ENCODE measurements at regions not wholly inside any gene's neighbourhood (a gene's known extent, or its start where the extent isn't known, plus 50 kb on each side); places are given as distances from the start of the nearest gene placed in this dataset.
"Not testable (repeated sequence)": the region's sequence is repeated elsewhere in the genome, so short reads cannot be mapped to it uniquely, and the experiment has no call there.

DNA sequence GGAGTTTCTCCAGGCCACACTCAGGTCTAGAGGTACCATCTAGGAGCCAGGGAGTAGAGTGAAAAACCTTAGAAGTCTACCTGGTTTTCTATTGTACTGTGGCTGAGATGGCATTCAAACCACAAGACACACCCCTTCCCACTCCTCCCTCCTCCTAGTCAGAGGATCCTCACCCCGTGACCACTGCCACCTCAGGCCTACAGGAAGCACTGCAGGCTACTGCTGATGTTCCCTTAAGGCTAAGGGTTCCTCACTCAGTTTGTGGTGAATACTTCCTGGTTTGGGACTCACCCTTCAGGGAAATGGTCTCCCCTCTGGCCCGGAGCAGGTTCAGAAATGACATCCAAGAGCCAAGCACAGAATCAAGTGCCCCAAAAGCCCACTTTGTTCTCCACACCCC, 1293.9 kb downstream of the JRKL start:
- H3K4me2 ChIP-seq, result no peak overlapping the region
- H3K27me3 ChIP-seq, result no peaks in the 10 kb centered on the region
- no peaks in the 10 kb centered on the region for H4K20me1 ChIP-seq
- no peak overlapping the region for H3K4me3 ChIP-seq
- peaks cover 3% of the 10 kb centered on the region; the same call in 1 of the 2 replicates for H3K9me3 ChIP-seq
- TF ChIP-seq Cebpa-rat (IDR thresholded peaks at IDR 0.05), result no peak
- H3K27ac ChIP-seq, result no peak overlapping the region
- H3K4me1 ChIP-seq, result no peaks in the 10 kb centered on the region
- no peak overlapping the region for H3K9ac ChIP-seq
- no peaks in the 10 kb centered on the region for H3K36me3 ChIP-seq

DNA sequence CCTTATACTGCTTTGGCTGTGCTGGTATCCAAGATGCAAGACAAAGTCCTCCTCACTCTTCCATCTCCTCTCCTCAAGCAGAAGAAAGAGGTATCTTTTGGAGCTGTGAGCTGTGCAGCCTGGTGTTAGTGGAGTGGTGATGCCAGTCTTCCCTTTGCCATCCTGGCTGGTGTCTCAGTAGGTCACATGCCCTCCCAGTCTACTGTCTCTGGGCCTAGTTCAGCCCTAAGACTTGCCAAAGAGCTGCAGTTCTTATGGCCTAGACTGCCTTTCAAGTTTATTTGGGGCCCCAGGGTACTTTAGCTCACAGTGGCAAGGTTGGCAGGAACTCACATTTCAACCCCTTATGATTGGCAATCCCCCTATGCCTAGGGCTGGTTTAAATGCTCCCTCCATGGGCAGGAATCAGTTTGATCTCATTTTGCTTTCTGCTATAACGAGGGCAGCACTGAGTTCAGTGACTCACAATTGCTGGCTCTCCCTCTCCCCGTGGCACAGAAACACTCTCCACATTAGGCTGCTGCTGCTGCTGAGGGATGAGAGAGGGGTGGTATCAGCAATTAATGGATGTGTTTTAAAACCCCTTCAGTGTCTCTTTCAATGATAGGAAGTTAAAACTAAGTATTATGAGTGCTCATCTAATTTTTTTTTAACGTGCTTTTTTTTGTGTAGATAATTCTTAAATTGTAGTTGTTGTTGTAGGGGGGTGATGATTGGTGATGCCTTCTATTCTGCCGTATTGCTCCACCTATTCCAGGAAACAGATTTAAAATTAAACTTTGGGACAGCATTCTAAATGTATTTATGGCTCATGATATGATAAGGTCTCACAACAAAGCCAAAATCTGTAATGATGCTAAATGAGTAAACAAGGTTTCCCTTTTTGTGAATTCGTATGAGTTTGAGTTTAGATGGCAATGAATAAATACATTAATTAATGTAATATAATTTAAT, 1295.0 kb downstream of the JRKL start:
- no peaks in the 10 kb centered on the region for H4K20me1 ChIP-seq

DNA sequence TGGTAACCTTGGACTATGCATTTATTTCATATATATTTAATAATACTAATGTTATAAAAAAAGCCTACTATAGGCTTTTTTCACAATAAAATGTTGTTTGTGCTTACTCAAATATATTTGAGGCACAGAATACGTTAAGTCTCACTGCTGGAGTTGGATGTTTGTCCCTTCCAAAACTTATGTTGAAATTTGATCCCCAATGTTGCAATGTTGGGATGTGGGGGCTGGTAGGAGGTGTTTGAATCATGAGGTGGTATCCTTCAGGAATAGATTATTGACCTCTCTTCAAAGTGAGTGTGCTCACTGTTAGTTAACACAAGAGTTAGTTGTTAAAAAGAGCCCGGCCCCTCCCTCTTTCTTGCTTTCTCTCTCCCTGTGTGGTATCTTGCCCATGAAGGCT, 1295.9 kb downstream of the JRKL start:
- H4K20me1 ChIP-seq, result no peaks in the 10 kb centered on the region
- no peaks in the 10 kb centered on the region for H3K4me1 ChIP-seq
- no peak overlapping the region for H3K9ac ChIP-seq
- no peak for TF ChIP-seq Cebpa-rat (IDR thresholded peaks at IDR 0.05)
- H3K27ac ChIP-seq, result no peak overlapping the region
- H3K27me3 ChIP-seq, result no peaks in the 10 kb centered on the region
- H3K4me2 ChIP-seq, result no peak overlapping the region
- H3K4me3 ChIP-seq, result no peak overlapping the region
- H3K9me3 ChIP-seq, result no peaks in the 10 kb centered on the region
- H3K36me3 ChIP-seq, result no peaks in the 10 kb centered on the region

More for the DNA sequence above, 1295.0 kb downstream of the JRKL start:
- H3K36me3 ChIP-seq, result no peaks in the 10 kb centered on the region
- H3K9me3 ChIP-seq, result no peaks in the 10 kb centered on the region
- no peak overlapping the region for H3K4me3 ChIP-seq
- H3K9ac ChIP-seq, result no peak overlapping the region
- no peaks in the 10 kb centered on the region for H3K27me3 ChIP-seq
- TF ChIP-seq Cebpa-rat (IDR thresholded peaks at IDR 0.05), result no peak
- H3K4me1 ChIP-seq, result no peaks in the 10 kb centered on the region
- no peak overlapping the region for H3K4me2 ChIP-seq
- no peak overlapping the region for H3K27ac ChIP-seq

GRCh38 chr11:97687111-97687510, 1297.3 kb downstream of the JRKL start:
- TF ChIP-seq Cebpa-rat (IDR thresholded peaks at IDR 0.05), result no peak
- H3K4me2 ChIP-seq, result no peak overlapping the region
- no peaks in the 10 kb centered on the region for H3K27me3 ChIP-seq
- no peak overlapping the region for H3K27ac ChIP-seq
- no peak overlapping the region for H3K9ac ChIP-seq
- no peaks in the 10 kb centered on the region for H3K4me1 ChIP-seq
- H4K20me1 ChIP-seq, result no peaks in the 10 kb centered on the region
- H3K4me3 ChIP-seq, result no peak overlapping the region
- H3K9me3 ChIP-seq, result no peaks in the 10 kb centered on the region
- no peaks in the 10 kb centered on the region for H3K36me3 ChIP-seq

DNA sequence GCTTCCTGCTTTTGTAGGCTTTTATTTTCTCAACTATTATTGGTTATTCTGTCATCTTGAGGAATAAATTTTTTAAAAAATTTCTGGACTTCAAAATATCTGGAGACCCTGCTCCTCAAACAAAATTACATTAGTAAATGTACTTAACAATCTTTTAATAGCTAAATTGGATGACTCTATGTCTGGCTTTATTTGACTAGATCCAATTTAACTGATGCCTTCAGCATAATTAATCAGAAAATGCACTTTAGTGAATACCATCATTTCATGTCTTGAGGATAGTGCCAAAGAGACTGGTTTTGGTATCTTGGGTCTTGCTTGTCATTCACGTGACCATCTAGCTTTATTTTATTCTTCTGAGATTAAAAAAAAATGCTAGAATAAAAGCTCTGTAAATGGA, 1301.2 kb downstream of the JRKL start:
- H3K4me1 ChIP-seq, result no peaks in the 10 kb centered on the region
- H3K36me3 ChIP-seq, result no peaks in the 10 kb centered on the region
- no peak overlapping the region for H3K4me2 ChIP-seq
- no peaks in the 10 kb centered on the region for H3K9me3 ChIP-seq
- H3K27me3 ChIP-seq, result no peaks in the 10 kb centered on the region
- no peaks in the 10 kb centered on the region for H4K20me1 ChIP-seq
- H3K9ac ChIP-seq, result no peak overlapping the region
- H3K27ac ChIP-seq, result no peak overlapping the region
- TF ChIP-seq Cebpa-rat (IDR thresholded peaks at IDR 0.05), result no peak
- no peak overlapping the region for H3K4me3 ChIP-seq

DNA sequence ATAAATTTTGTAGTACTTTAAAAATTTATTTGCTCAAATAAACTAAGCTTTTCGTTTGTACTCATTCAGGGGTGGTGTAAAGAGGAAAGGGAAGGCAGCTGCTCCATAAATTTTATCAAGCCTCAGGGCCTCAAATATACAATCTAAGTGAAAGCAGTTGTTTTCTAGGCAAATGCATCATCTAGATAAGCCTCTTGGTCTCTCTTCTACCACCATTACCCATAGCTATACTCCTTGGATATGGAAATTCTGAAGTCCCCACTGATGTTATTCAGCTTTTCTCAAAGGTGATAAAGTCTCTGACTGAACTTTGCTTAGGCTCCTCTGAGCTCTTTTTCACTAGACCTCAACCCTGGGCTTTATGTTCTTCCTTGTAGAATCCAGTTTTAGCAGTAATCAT, 1313.1 kb downstream of the JRKL start:
- Histone ChIP-seq H3K27ac (no peak overlapping the region), H3K4me1 (no peaks in the 10 kb centered on the region), H3K4me3 (no peak overlapping the region), H3K27me3 (no peaks in the 10 kb centered on the region), H3K4me2 (no peak overlapping the region), H3K9me3 (no peaks in the 10 kb centered on the region), H3K36me3 (no peaks in the 10 kb centered on the region), H4K20me1 (no peaks in the 10 kb centered on the region), H3K9ac (no peak overlapping the region)
- no peak for TF ChIP-seq Cebpa-rat (IDR thresholded peaks at IDR 0.05)

DNA sequence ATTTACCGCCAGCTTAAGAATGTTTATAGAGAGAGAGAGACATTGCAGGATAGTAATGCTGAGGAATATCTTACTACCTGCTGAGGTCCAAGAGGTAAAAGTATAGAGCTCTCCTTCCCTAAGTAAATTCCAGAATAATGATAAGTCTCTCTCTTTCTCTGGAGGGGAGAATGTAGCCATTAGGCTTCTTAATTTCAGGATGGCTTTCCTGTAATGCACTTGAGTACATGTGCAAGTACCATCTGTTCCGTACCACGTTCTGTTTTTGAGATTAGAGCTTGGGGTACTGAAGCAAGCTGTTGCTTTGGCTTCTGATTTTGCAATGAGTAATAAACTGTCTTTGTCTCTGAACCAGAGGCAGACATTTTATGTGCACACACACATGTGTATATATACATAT, 1314.0 kb downstream of the JRKL start:
- H3K27me3 ChIP-seq, result no peaks in the 10 kb centered on the region
- H3K4me3 ChIP-seq, result no peak overlapping the region
- no peaks in the 10 kb centered on the region for H3K36me3 ChIP-seq
- H4K20me1 ChIP-seq, result no peaks in the 10 kb centered on the region
- H3K9me3 ChIP-seq, result no peaks in the 10 kb centered on the region
- no peak for TF ChIP-seq Cebpa-rat (IDR thresholded peaks at IDR 0.05)
- H3K4me2 ChIP-seq, result no peak overlapping the region
- no peak overlapping the region for H3K27ac ChIP-seq
- no peak overlapping the region for H3K9ac ChIP-seq
- no peaks in the 10 kb centered on the region for H3K4me1 ChIP-seq

- H4K20me1 ChIP-seq, H3K27me3 ChIP-seq, H3K27ac ChIP-seq, H3K4me3 ChIP-seq, H3K4me2 ChIP-seq, H3K4me1 ChIP-seq, H3K9ac ChIP-seq, H3K36me3 ChIP-seq, H3K9me3 ChIP-seq: not testable (repeated sequence)
Measured at GRCh38 chr11:97705441-97705840, 1315.3 kb upstream of the CNTN5 start.

DNA sequence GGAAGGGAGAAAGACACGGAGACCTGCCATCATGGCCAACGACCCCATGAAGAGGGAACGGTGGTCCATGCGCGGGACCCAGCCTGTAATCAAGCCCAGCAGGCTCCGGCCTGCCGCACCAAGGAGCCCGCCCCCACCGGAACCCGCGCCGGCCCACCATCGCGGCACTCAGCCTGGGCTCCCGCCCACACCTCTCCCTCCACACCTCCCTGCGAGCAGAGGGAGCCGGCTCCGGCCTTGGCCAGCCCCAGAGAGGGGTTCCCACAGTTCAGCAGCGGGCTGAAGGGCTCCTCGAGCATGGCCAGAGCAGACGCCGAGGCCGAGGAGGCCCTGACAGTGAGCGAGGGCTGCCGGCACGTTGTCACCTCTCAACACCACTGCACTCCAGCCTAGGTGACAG, 1302.8 kb upstream of the CNTN5 start:
- H3K36me3 ChIP-seq, result no peaks in the 10 kb centered on the region
- no peak overlapping the region for H3K4me3 ChIP-seq
- no peak for TF ChIP-seq Cebpa-rat (IDR thresholded peaks at IDR 0.05)
- no peak overlapping the region for H3K27ac ChIP-seq
- no peaks in the 10 kb centered on the region for H3K27me3 ChIP-seq
- H3K9ac ChIP-seq, result no peak overlapping the region
- H4K20me1 ChIP-seq, result no peaks in the 10 kb centered on the region
- H3K9me3 ChIP-seq, result peaks cover 7% of the 10 kb centered on the region; the same call in 1 of the 2 replicates
- H3K4me2 ChIP-seq, result no peak overlapping the region
- no peaks in the 10 kb centered on the region for H3K4me1 ChIP-seq

- no peak overlapping the region for H3K27ac ChIP-seq
- no peak overlapping the region for H3K4me2 ChIP-seq
- TF ChIP-seq Cebpa-rat (IDR thresholded peaks at IDR 0.05), result no peak
- no peak overlapping the region for H3K4me3 ChIP-seq
- no peaks in the 10 kb centered on the region for H4K20me1 ChIP-seq
- H3K9ac ChIP-seq, result no peak overlapping the region
- H3K27me3 ChIP-seq, result no peaks in the 10 kb centered on the region
- no peaks in the 10 kb centered on the region for H3K4me1 ChIP-seq
- no peaks in the 10 kb centered on the region for H3K36me3 ChIP-seq
- peaks cover 7% of the 10 kb centered on the region for H3K9me3 ChIP-seq
Measured at GRCh38 chr11:97722065-97722464, 1298.7 kb upstream of the CNTN5 start.

All from BLaER1 (cell line).